Fibroblast of pulmonary artery (primary cell): ENCODE measurements at regions not wholly inside any gene's neighbourhood (a gene's known extent, or its start where the extent isn't known, plus 50 kb on each side); places are given as distances from the start of the nearest gene placed in this dataset.
"Not testable (repeated sequence)": the region's sequence is repeated elsewhere in the genome, so short reads cannot be mapped to it uniquely, and the experiment has no call there.

Experiments
- DNase-seq: peaks from one replicate; pipeline ENCODE4 v3.0.0-alpha.2; 2010; ENCODE audit warnings: low read depth
- H3K4me3 ChIP-seq: replicated peaks from 2 replicates; pipeline ENCODE4 v1.5.1; 2011; ENCODE audit warnings: low read depth, mild to moderate bottlenecking, control low read depth, low read length, moderate library complexity
- CTCF ChIP-seq: IDR thresholded peaks from 2 replicates; pipeline ENCODE4 v1.5.1; 2011; ENCODE audit warnings: mild to moderate bottlenecking, control low read depth, low read length, inconsistent platforms; ENCODE audit errors: missing control alignments

- H3K4me3 ChIP-seq = no peak overlapping the region
- peak; percentile 20 for DNase-seq
- no peak for TF ChIP-seq CTCF
These were observed 72.6 kb upstream of the CNEP1R1 start for GRCh38 chr16:49952386-49952785.

- H3K4me3 ChIP-seq = no peak overlapping the region
- DNase-seq = no peak
- no peak for TF ChIP-seq CTCF
These were observed 71.9 kb upstream of the CNEP1R1 start for GRCh38 chr16:49953090-49953489.

GRCh38 chr16:49955858-49956257 lies 69.2 kb upstream of the CNEP1R1 start:
- DNase-seq = no peak
- no peak overlapping the region for H3K4me3 ChIP-seq
- no peak for TF ChIP-seq CTCF

GRCh38 chr16:49956915-49957314 lies 68.1 kb upstream of the CNEP1R1 start:
- no peak for DNase-seq
- TF ChIP-seq CTCF = no peak
- H3K4me3 ChIP-seq = no peak overlapping the region

GRCh38 chr16:49958448-49958847 lies 66.6 kb upstream of the CNEP1R1 start:
- H3K4me3 ChIP-seq = no peak overlapping the region
- no peak for TF ChIP-seq CTCF
- no peak for DNase-seq

- H3K4me3 ChIP-seq = no peak overlapping the region
- TF ChIP-seq CTCF = no peak
- DNase-seq = no peak
These were observed 65.3 kb upstream of the CNEP1R1 start for GRCh38 chr16:49959552-49960277.

GRCh38 chr16:49961089-49961488 lies 63.9 kb upstream of the CNEP1R1 start:
- no peak overlapping the region for H3K4me3 ChIP-seq
- TF ChIP-seq CTCF = no peak
- DNase-seq = peak; percentile 52

GRCh38 chr16:49962566-49962965 lies 62.5 kb upstream of the CNEP1R1 start:
- not testable (repeated sequence) for DNase-seq, H3K4me3 ChIP-seq
